Right lobe of liver (tissue), 6 donors: ENCODE measurements at regions not wholly inside any gene's neighbourhood (a gene's known extent, or its start where the extent isn't known, plus 50 kb on each side); places are given as distances from the start of the nearest gene placed in this dataset.

ENCODE experiments used
- ATAC-seq, 4 donors: fragments of 200-7000 bp; cut with Tn5 transposase; one replicate each; pipeline ENCODE4 v1.9.1; 2020; ENCODE audit warnings: mild to moderate bottlenecking in 4 of 4, moderate library complexity in 4 of 4
- DNase-seq, 3 donors: peaks; one replicate each; pipeline ENCODE4 v3.0.0-alpha.2; 2020
- H3K27ac ChIP-seq, 3 donors: fragments of 200-600 bp; one replicate each; pipeline ENCODE4 v1.8.0; 2022
- H3K27me3 ChIP-seq, 2 donors: fragments of 200-600 bp; one replicate each; pipeline ENCODE4 v1.8.0; 2022
- H3K36me3 ChIP-seq, 4 donors: fragments of 200-600 bp; sonication (generic) in 1 of 4; one replicate each; pipeline versions ENCODE4 v1.5.1 to v1.8.0; 2017 to 2022; ENCODE audit warnings: control low read depth in 1 of 4
- H3K4me1 ChIP-seq, 4 donors: fragments of 200-600 bp; sonication (generic) in 1 of 4; one replicate each; pipeline versions ENCODE4 v1.5.1 to v1.8.0; 2017 to 2022; ENCODE audit warnings: control low read depth in 1 of 4
- H3K4me3 ChIP-seq, 3 donors: fragments of 200-600 bp; one replicate each; pipeline ENCODE4 v1.8.0; 2022
- H3K9me3 ChIP-seq, 4 donors: fragments of 200-600 bp; sonication (generic) in 1 of 4; one replicate each; pipeline versions ENCODE4 v1.5.1 to v1.8.0; 2017 to 2022; ENCODE audit warnings: control low read depth in 1 of 4
- CTCF ChIP-seq, 4 donors: fragments of 200-600 bp in 3 of 4; fragments of 450-650 bp in 1 of 4; IDR thresholded peaks; one replicate each; pipeline versions ENCODE4 v1.5.1 to v1.8.0; 2016 to 2022; ENCODE audit warnings: antibody characterized with exemption in 4 of 4, mild to moderate bottlenecking in 2 of 4
- POLR2A ChIP-seq: fragments of 450-650 bp; IDR thresholded peaks from one replicate; pipeline ENCODE4 v1.6.1; 2017; ENCODE audit warnings: antibody characterized with exemption, mild to moderate bottlenecking
- WGBS: methylation state at CpG from one replicate; pipeline ENCODE4 v1.1.6; 2018; ENCODE audit warnings: low coverage, low lambda C conversion rate; ENCODE audit not compliant: insufficient coverage; ENCODE audit errors: missing lambda C conversion rate; 5-methylcytosine and 5-hydroxymethylcytosine counted together
- intact Hi-C, 2 donors: fragments of 100-400 bp; cut with DNase I; formaldehyde crosslinking; loops; one replicate each; pipeline versions ENCODE4 v1.11.2 to v1.14.1; 2022
- donor health status: DM: no; HTN: yes; CAD: no.
- donor health status: DM: no; HTN: no; CAD: no.
- donor health status: DM: no; HTN: no; CAD: no.
- donor health status: DM: no; HTN: yes; CAD: no.
- donor health status: DM: no; HTN: yes; CAD: no.

DNA sequence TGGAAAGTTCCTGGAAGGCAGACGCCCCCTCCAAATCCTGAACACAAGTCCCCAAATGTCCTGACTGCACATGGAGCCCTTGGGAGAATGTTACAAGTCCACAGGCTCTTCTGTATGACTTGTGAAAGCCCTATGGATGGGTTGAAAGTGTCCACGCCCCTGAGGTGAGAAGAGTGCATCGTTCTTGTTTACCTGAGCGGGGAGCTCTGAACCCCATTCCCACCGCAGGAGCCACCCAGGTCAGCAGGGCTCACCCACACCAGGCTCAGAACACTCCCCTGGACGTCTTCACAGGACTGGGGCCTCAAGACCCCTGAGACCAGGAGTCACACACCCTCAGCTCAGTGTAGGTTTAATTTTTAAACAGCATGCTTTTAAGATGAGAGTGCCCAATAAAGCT lies 84.2 kb upstream of the TMEM18 start:
- H3K4me1 ChIP-seq, result no peaks in the 10 kb centered on the region
- H3K36me3 ChIP-seq, result no peaks in the 10 kb centered on the region
- no peak overlapping the region for H3K27ac ChIP-seq
- no peak for TF ChIP-seq POLR2A
- TF ChIP-seq CTCF (IDR thresholded peaks at IDR 0.05), result no peak
- DNase-seq (no peak), ATAC-seq (peak in 1 of 4 donors; percentile 20)
- WGBS, result 43% methylated on average over 6 of the region's 6 CpGs
- intact Hi-C loops, result no loop called here
- no peaks in the 10 kb centered on the region for H3K27me3 ChIP-seq
- no peaks in the 10 kb centered on the region for H3K9me3 ChIP-seq
- no peak overlapping the region for H3K4me3 ChIP-seq

DNA sequence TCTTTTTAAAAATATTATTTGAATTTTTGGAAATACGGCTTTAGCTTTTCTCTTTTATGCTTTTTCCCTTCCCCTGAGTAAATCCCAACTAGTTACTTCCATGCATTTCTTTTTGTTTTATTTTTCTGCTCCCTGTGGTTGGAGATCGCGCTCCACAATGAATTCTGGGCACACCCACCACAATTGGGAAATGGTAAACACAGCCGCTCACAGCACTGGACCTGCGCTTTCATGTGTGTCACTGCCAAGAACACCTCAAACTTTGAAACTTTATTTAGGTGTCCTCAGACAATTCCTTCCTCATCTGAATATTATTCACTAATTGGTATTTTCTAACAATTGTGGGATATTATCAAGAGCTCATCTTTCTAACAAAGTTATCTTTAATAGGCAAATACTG lies 82.8 kb upstream of the TMEM18 start:
- TF ChIP-seq CTCF (IDR thresholded peaks at IDR 0.05) (no peak), POLR2A (no peak)
- intact Hi-C loops, result no loop called here
- no peaks in the 10 kb centered on the region for H3K4me1 ChIP-seq
- no peaks in the 10 kb centered on the region for H3K27me3 ChIP-seq
- no peaks in the 10 kb centered on the region for H3K36me3 ChIP-seq
- WGBS, result 12% methylated on average over 5 of the region's 5 CpGs
- ATAC-seq, result peak; percentile 58 to 84 (median 60)
- H3K4me3 ChIP-seq, result no peak overlapping the region
- no peak for DNase-seq
- H3K9me3 ChIP-seq, result no peaks in the 10 kb centered on the region
- H3K27ac ChIP-seq, result no peak overlapping the region

DNA sequence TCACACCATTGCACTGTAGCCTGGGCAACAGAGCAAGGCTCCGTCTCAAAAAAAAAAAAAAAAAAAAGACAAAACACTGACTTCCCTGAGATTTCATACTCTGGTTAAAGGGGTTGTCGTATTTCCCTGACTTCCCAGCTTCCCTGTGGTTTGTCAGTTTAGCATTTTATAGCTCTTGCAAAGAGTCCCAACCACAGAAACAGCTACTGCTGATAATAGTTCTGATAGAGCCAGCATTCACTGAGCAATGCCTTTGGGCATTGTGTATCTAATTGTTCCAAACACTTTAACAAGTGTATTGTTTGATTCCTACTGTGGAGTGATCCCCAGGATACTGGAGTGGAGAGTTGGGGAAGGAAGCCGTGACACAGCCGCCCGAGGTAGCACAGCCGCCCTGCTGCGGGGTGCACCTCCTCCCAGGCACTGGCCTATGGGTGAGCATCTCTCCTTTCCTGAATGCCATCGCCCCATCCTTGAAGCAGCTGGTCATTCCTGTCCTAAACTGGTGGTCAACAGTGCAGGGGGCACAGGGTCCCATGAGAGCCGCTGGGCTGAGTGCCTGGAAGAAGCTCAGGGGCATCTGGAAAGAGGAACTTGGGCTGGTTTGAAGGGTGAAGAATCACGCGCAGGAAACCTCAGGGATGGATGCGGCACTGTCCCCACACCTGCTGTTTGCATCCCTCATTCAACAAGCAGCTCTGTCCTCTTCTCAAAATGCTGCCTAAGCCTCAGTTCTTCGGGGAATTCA lies 81.0 kb upstream of the TMEM18 start:
- ATAC-seq, result no peak
- Histone ChIP-seq H3K27me3 (no peaks in the 10 kb centered on the region), H3K36me3 (no peaks in the 10 kb centered on the region), H3K4me1 (no peaks in the 10 kb centered on the region), H3K27ac (no peak overlapping the region), H3K4me3 (no peak overlapping the region), H3K9me3 (no peaks in the 10 kb centered on the region)
- no peak for TF ChIP-seq CTCF (IDR thresholded peaks at IDR 0.05)
- no peak for TF ChIP-seq POLR2A
- no peak for DNase-seq
- 58% methylated on average over 10 of the region's 13 CpGs for WGBS
- intact Hi-C loops, result no loop called here

DNA sequence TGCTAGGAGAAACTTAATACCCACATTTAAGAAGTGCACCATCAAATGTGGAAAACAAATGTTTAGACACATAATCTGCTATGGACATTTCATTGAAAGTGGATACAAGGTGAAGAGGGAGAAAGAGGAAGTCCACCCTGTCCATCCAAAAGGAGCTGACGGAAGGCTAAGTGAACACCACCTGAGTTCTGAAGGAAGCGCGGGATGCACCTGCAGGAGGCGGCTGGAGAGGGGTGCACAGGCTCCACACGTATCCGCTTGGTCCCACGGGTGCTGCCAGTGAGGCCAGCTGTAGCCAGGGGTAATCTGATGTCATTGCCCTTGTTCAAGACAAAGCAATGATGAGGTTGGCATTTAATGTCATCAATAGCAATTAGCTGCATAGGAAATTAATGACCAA lies 75.9 kb upstream of the TMEM18 start:
- Histone ChIP-seq H3K9me3 (no peaks in the 10 kb centered on the region), H3K4me3 (no peak overlapping the region), H3K4me1 (no peaks in the 10 kb centered on the region), H3K27me3 (no peaks in the 10 kb centered on the region), H3K27ac (no peak overlapping the region), H3K36me3 (no peaks in the 10 kb centered on the region)
- no peak for TF ChIP-seq CTCF (IDR thresholded peaks at IDR 0.05)
- no peak for TF ChIP-seq POLR2A
- no CpG with 5 or more reads among the region's 7 CpGs for WGBS
- DNase-seq (no peak), ATAC-seq (no peak)
- intact Hi-C loops, result no loop called here

GRCh38 chr2:751474-751873 lies 74.3 kb upstream of the TMEM18 start:
- WGBS, result 66% methylated on average over 6 of the region's 10 CpGs
- ATAC-seq, result no peak
- Histone ChIP-seq H3K9me3 (no peaks in the 10 kb centered on the region), H3K36me3 (no peaks in the 10 kb centered on the region), H3K27me3 (no peaks in the 10 kb centered on the region), H3K27ac (no peak overlapping the region), H3K4me3 (no peak overlapping the region), H3K4me1 (no peaks in the 10 kb centered on the region)
- intact Hi-C loops, result no loop called here
- TF ChIP-seq POLR2A, result no peak
- TF ChIP-seq CTCF (IDR thresholded peaks at IDR 0.05), result no peak
- DNase-seq, result no peak
